Muscle of arm (tissue), 1 donor: ENCODE measurements at regions not wholly inside any gene's neighbourhood (a gene's known extent, or its start where the extent isn't known, plus 50 kb on each side); places are given as distances from the start of the nearest gene placed in this dataset.

Experiments
- DNase-seq: peaks from one replicate; pipeline ENCODE4 v3.0.0-alpha.2; 2013

GRCh38 chr2:145108361-145108778, 588.5 kb upstream of the ZEB2 start:
- DNase-seq, result no peak

GRCh38 chr2:145106293-145106692, 586.4 kb upstream of the ZEB2 start:
- DNase-seq, result no peak

- no peak for DNase-seq
Measured at GRCh38 chr2:145102706-145103105, 582.8 kb upstream of the ZEB2 start.

- DNase-seq, result no peak
Measured at GRCh38 chr2:145100301-145100700, 580.4 kb upstream of the ZEB2 start.

- no peak for DNase-seq
Measured at GRCh38 chr2:145096582-145096981, 576.7 kb upstream of the ZEB2 start.

GRCh38 chr2:145095641-145096435, 575.9 kb upstream of the ZEB2 start:
- DNase-seq, result no peak

- no peak for DNase-seq
Measured at GRCh38 chr2:145094370-145094769, 574.5 kb upstream of the ZEB2 start.

GRCh38 chr2:145091967-145092366, 572.0 kb upstream of the ZEB2 start:
- DNase-seq, result no peak

GRCh38 chr2:145090841-145091761, 571.2 kb upstream of the ZEB2 start:
- no peak for DNase-seq

GRCh38 chr2:145088756-145089155, 568.8 kb upstream of the ZEB2 start:
- DNase-seq, result peak; percentile 55

GRCh38 chr2:145086910-145087309, 567.0 kb upstream of the ZEB2 start:
- no peak for DNase-seq

GRCh38 chr2:145085612-145086011, 565.7 kb upstream of the ZEB2 start:
- DNase-seq, result no peak

- DNase-seq, result no peak
Measured at GRCh38 chr2:145080426-145080825, 560.5 kb upstream of the ZEB2 start.

- DNase-seq, result no peak
Measured at GRCh38 chr2:145079641-145080040, 559.7 kb upstream of the ZEB2 start.

- DNase-seq, result no peak
Measured at GRCh38 chr2:145078923-145079322, 559.0 kb upstream of the ZEB2 start.

- no peak for DNase-seq
Measured at GRCh38 chr2:145076085-145076484, 556.2 kb upstream of the ZEB2 start.

- DNase-seq, result no peak
Measured at GRCh38 chr2:145075454-145076062, 555.6 kb upstream of the ZEB2 start.

- DNase-seq, result no peak
Measured at GRCh38 chr2:145070703-145071102, 550.8 kb upstream of the ZEB2 start.

- no peak for DNase-seq
Measured at GRCh38 chr2:145068509-145068908, 548.6 kb upstream of the ZEB2 start.

- DNase-seq, result no peak
Measured at GRCh38 chr2:145067549-145068030, 547.7 kb upstream of the ZEB2 start.

GRCh38 chr2:145066856-145067548, 547.1 kb upstream of the ZEB2 start:
- DNase-seq, result peak; percentile 70
